ENCODE measurements at regions not wholly inside any gene's neighbourhood (a gene's known extent, or its start where the extent isn't known, plus 50 kb on each side); places are given as distances from the start of the nearest gene placed in this dataset.

DNA sequence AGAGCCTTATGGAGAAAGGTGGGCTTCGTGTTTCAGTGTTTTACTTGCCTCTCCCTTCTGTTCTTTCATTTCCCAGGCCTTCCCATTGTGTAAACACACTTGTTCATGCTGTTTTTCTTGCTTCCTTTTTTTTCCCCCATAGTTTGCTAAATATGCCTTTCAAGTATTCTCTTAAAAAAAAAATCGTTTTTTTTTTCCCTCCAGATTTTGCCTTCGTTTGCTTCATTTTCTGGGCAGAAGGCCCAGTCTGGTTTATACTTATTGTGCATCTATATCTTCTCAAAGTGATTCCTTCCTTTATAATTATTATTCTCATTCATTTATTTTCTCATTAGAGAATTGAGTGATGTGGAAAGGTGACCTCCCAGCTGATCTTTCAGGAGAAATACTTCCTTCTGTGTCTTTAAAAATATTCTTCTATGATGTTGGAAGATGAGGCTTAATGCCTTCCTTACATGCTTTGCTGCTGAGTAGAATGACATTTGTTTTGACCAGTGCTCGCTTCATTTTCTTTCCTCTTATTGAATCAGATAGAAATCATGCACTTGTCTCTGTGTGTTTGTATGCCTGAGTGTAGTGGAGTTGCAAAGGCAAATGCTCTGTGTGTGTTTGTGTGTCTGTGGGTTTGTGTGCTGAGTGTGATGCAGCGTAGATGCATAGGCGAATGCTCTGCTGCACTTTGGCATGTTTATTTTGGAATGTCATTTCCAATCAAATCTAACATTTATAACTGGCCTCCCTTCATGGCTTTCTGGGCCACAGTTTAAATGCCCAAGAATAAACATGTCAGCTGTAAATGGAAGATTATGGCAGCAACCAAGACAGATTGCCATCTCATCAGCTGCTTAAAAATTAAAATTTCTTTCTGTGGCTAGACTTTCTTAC is 591.4 kb downstream of the FGF9 start (continued):
- TF ChIP-seq, protein P1, sequence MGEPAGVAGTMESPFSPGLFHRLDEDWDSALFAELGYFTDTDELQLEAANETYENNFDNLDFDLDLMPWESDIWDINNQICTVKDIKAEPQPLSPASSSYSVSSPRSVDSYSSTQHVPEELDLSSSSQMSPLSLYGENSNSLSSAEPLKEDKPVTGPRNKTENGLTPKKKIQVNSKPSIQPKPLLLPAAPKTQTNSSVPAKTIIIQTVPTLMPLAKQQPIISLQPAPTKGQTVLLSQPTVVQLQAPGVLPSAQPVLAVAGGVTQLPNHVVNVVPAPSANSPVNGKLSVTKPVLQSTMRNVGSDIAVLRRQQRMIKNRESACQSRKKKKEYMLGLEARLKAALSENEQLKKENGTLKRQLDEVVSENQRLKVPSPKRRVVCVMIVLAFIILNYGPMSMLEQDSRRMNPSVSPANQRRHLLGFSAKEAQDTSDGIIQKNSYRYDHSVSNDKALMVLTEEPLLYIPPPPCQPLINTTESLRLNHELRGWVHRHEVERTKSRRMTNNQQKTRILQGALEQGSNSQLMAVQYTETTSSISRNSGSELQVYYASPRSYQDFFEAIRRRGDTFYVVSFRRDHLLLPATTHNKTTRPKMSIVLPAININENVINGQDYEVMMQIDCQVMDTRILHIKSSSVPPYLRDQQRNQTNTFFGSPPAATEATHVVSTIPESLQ (CRISPR knock-in tag; IDR thresholded peaks at IDR 0.05): no peak
- TF ChIP-seq ZNF316 (IDR thresholded peaks at IDR 0.05): no peak

DNA sequence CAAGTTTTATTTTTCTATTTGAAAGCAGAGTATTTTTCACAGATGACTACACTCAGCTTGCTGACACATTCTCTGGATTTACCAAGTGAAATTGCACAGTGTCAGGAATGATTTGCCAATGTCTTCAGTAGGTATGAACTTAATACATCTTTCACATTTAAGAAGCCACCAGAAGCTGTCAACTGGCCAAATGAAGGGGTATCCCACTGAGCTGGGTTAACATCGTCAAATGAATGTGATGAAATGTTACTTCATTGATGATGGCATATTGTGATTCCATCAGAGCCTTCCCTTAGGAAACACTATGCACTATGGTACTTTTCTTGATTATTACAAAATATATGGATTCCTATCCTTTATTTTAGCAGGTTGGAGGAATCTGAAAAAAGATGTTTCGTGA is 592.3 kb downstream of the FGF9 start:
- Histone ChIP-seq H3K79me2 (ENCODE audit: control insufficient read depth, insufficient read depth, low read length) (no peaks in the 10 kb centered on the region), H3K4me3 (no peak overlapping the region), H3K36me3 (ENCODE audit: control insufficient read depth, insufficient read depth, low read length) (no peaks in the 10 kb centered on the region), H2AFZ (ENCODE audit: low read depth, low read length) (no peak overlapping the region), H3K27me3 (ENCODE audit: control insufficient read depth in 2 of 2, insufficient read depth in 2 of 2, low read length in 2 of 2) (no peaks in the 10 kb centered on the region), H3K9me1 (ENCODE audit: control insufficient read depth, insufficient read depth, low read length) (no peaks in the 10 kb centered on the region), H3K9ac (ENCODE audit: insufficient read depth in 1 of 2, low read depth in 2 of 2, low read length in 2 of 2) (no peak overlapping the region), H3K4me1 (replicated peaks in 1 of 2; ENCODE audit: control insufficient read depth in 2 of 2, insufficient read depth in 2 of 2, low read length in 2 of 2) (no peaks in the 10 kb centered on the region), H3K9me3 (replicated peaks; ENCODE audit: control insufficient read depth, insufficient read depth, low read depth, low read length) (no peaks in the 10 kb centered on the region), H4K20me1 (replicated peaks; ENCODE audit: control insufficient read depth, insufficient read depth, low read length) (no peaks in the 10 kb centered on the region), H3K4me2 (ENCODE audit: insufficient read depth, low read length) (no peak overlapping the region), H3K27ac (ENCODE audit: extremely low read depth, low read depth, low read length) (no peak overlapping the region)
- no peak for DNase-seq (ENCODE audit: extremely low read depth in 1 of 4, low spot score in 3 of 4)
- 0% methylated on average over 2 of the region's 2 CpGs for WGBS (ENCODE audit: insufficient coverage, low coverage, missing lambda C conversion rate)
- in situ Hi-C loops (cut with MboI) (no loop called here), intact Hi-C loops (cut with micrococcal nuclease) (no loop called here)
- ChIA-PET CTCF (ENCODE audit: low intra/inter-chr PET ratio) (no interaction called here), POLR2A (no interaction called here)
- no TSS peak for BruUV-seq (replicated peaks)
- FAIRE-seq: no peak
- ATAC-seq: no peak
- TF ChIP-seq ARNT (IDR thresholded peaks at IDR 0.05): no peak
- TF ChIP-seq KHSRP (IDR thresholded peaks at IDR 0.05): no peak
- no peak for TF ChIP-seq U2AF2 (optimal IDR thresholded peaks at IDR 0.05; ENCODE audit: low read depth, low read length)
- TF ChIP-seq SRF (CRISPR knock-in tag; IDR thresholded peaks at IDR 0.05): no peak
- TF ChIP-seq ZBTB1 (CRISPR knock-in tag; IDR thresholded peaks at IDR 0.05; ENCODE audit: borderline replicate concordance, low read depth): no peak
- TF ChIP-seq, protein P2, sequence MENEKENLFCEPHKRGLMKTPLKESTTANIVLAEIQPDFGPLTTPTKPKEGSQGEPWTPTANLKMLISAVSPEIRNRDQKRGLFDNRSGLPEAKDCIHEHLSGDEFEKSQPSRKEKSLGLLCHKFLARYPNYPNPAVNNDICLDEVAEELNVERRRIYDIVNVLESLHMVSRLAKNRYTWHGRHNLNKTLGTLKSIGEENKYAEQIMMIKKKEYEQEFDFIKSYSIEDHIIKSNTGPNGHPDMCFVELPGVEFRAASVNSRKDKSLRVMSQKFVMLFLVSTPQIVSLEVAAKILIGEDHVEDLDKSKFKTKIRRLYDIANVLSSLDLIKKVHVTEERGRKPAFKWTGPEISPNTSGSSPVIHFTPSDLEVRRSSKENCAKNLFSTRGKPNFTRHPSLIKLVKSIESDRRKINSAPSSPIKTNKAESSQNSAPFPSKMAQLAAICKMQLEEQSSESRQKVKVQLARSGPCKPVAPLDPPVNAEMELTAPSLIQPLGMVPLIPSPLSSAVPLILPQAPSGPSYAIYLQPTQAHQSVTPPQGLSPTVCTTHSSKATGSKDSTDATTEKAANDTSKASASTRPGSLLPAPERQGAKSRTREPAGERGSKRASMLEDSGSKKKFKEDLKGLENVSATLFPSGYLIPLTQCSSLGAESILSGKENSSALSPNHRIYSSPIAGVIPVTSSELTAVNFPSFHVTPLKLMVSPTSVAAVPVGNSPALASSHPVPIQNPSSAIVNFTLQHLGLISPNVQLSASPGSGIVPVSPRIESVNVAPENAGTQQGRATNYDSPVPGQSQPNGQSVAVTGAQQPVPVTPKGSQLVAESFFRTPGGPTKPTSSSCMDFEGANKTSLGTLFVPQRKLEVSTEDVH (IDR thresholded peaks at IDR 0.05; ENCODE audit: low read depth, partially characterized antibody): no peak
- no peak for TF ChIP-seq FOXK2 (conservative IDR thresholded peaks at IDR 0.05 in 1 of 2, IDR thresholded peaks at IDR 0.05 in 1 of 2; ENCODE audit: low read depth in 2 of 2)
- no peak for TF ChIP-seq KLF13 (tag; IDR thresholded peaks at IDR 0.05; ENCODE audit: borderline replicate concordance, low read depth)
- TF ChIP-seq OTX1 (CRISPR knock-in tag; IDR thresholded peaks at IDR 0.05): no peak
- no peak for TF ChIP-seq C11orf30 (IDR thresholded peaks at IDR 0.05; ENCODE audit: low read depth)
- no peak for TF ChIP-seq ZNF239 (CRISPR knock-in tag; IDR thresholded peaks at IDR 0.05)
